NCI-H1417 treated with DMSO at 0.1 percent for 48 hours (cell line): ENCODE measurements at regions not wholly inside any gene's neighbourhood (a gene's known extent, or its start where the extent isn't known, plus 50 kb on each side); places are given as distances from the start of the nearest gene placed in this dataset.
"Not testable (repeated sequence)": the region's sequence is repeated elsewhere in the genome, so short reads cannot be mapped to it uniquely, and the experiment has no call there.

Experiments
- DNase-seq: peaks from one replicate; lab custom pipeline; 2025; lab: John Stamatoyannopoulos, UW

GRCh38 chr2:2662847-2663356 is 331.8 kb upstream of the MYT1L start:
- DNase-seq = no peak

- DNase-seq = no peak
These were observed 331.2 kb upstream of the MYT1L start for GRCh38 chr2:2662037-2662846.

- DNase-seq = no peak
These were observed 329.8 kb upstream of the MYT1L start for GRCh38 chr2:2660789-2661355.

GRCh38 chr2:2657121-2657962 is 326.3 kb upstream of the MYT1L start:
- DNase-seq = no peak

GRCh38 chr2:2656115-2657011 is 325.3 kb upstream of the MYT1L start:
- no peak for DNase-seq

- no peak for DNase-seq
These were observed 324.5 kb upstream of the MYT1L start for GRCh38 chr2:2655453-2656114.

- no peak for DNase-seq
These were observed 322.2 kb upstream of the MYT1L start for GRCh38 chr2:2653231-2653630.

GRCh38 chr2:2650608-2651375 is 319.7 kb upstream of the MYT1L start:
- no peak for DNase-seq

- no peak for DNase-seq
These were observed 318.3 kb upstream of the MYT1L start for GRCh38 chr2:2649109-2650072.

- DNase-seq = no peak
These were observed 317.0 kb upstream of the MYT1L start for GRCh38 chr2:2648094-2648493.

- no peak for DNase-seq
These were observed 316.1 kb upstream of the MYT1L start for GRCh38 chr2:2647141-2647541.

- no peak for DNase-seq
These were observed 315.5 kb upstream of the MYT1L start for GRCh38 chr2:2646433-2647051.

- no peak for DNase-seq
These were observed 314.2 kb upstream of the MYT1L start for GRCh38 chr2:2645162-2645855.

- DNase-seq = not testable (repeated sequence)
These were observed 313.7 kb upstream of the MYT1L start for GRCh38 chr2:2644751-2645150.

GRCh38 chr2:2644040-2644439 is 313.0 kb upstream of the MYT1L start:
- no peak for DNase-seq

GRCh38 chr2:2642906-2643890 is 312.1 kb upstream of the MYT1L start:
- DNase-seq = no peak
